Mesenchymal stem cell (in vitro differentiated cells and primary cell): ENCODE measurements at regions not wholly inside any gene's neighbourhood (a gene's known extent, or its start where the extent isn't known, plus 50 kb on each side); places are given as distances from the start of the nearest gene placed in this dataset.

Source experiments
- DNase-seq: peaks from one replicate; pipeline ENCODE4 v3.0.0-alpha.2; 2013
- H2AFZ ChIP-seq: one replicate; pipeline ENCODE4 v1.6.1; 2013; ENCODE audit warnings: low read depth, mild to moderate bottlenecking, control low read depth, inconsistent platforms, low read length, moderate library complexity
- H2AK5ac ChIP-seq: 2 replicates; pipeline ENCODE4 v1.6.1; 2013; ENCODE audit warnings: low read length, moderate library complexity, mild to moderate bottlenecking, inconsistent platforms; ENCODE audit not compliant: severe bottlenecking
- H2BK120ac ChIP-seq: one replicate; pipeline ENCODE4 v1.6.1; 2013; ENCODE audit warnings: low read depth, mild to moderate bottlenecking, inconsistent platforms, low read length, moderate library complexity
- H2BK12ac ChIP-seq, 2 experiments: one replicate each; pipeline ENCODE4 v1.6.1; 2013; ENCODE audit warnings: inconsistent platforms in 2 of 2, low read length in 2 of 2, mild to moderate bottlenecking in 2 of 2, moderate library complexity in 2 of 2, control low read depth in 1 of 2
- H2BK15ac ChIP-seq: one replicate; pipeline ENCODE4 v1.6.1; 2013; ENCODE audit warnings: mild to moderate bottlenecking, low read depth, inconsistent platforms; ENCODE audit not compliant: poor library complexity, severe bottlenecking
- H2BK5ac ChIP-seq: 2 replicates; pipeline ENCODE4 v1.6.1; 2013; ENCODE audit warnings: low read depth, mild to moderate bottlenecking, low read length, control low read depth, inconsistent platforms; ENCODE audit not compliant: poor library complexity, severe bottlenecking
- H3K14ac ChIP-seq, 2 experiments: one replicate each; pipeline ENCODE4 v1.6.1; 2013; ENCODE audit warnings: inconsistent platforms in 2 of 2, low read length in 2 of 2, control low read depth in 1 of 2, mild to moderate bottlenecking in 1 of 2, moderate library complexity in 1 of 2
- H3K18ac ChIP-seq, 2 experiments: one replicate each; pipeline ENCODE4 v1.6.1; 2013; ENCODE audit warnings: inconsistent platforms in 2 of 2, low read length in 2 of 2, control low read depth in 1 of 2, low read depth in 1 of 2, mild to moderate bottlenecking in 1 of 2
- H3K23ac ChIP-seq, 2 experiments: one replicate each; pipeline ENCODE4 v1.6.1; 2013; ENCODE audit warnings: inconsistent platforms in 2 of 2, low read length in 2 of 2, mild to moderate bottlenecking in 2 of 2, moderate library complexity in 2 of 2, control low read depth in 1 of 2
- H3K27ac ChIP-seq: 2 replicates; pipeline ENCODE4 v1.5.1; 2013; ENCODE audit warnings: mild to moderate bottlenecking, moderate library complexity, low read length, control low read depth, inconsistent platforms; ENCODE audit not compliant: poor library complexity, severe bottlenecking
- H3K27me3 ChIP-seq, 2 experiments: 2 replicates each; pipeline versions ENCODE4 v1.6.1 to v1.7.0; 2013; ENCODE audit warnings: low read length in 2 of 2, mild to moderate bottlenecking in 2 of 2, moderate library complexity in 2 of 2, control low read depth in 1 of 2, inconsistent platforms in 1 of 2; ENCODE audit not compliant: control insufficient read depth in 1 of 2, insufficient read depth in 1 of 2
- H3K36me3 ChIP-seq, 2 experiments: 2 replicates each; pipeline versions ENCODE4 v1.6.1 to v1.7.0; 2013; ENCODE audit warnings: low read length in 2 of 2, control low read depth in 1 of 2, inconsistent platforms in 1 of 2, low read depth in 1 of 2, mild to moderate bottlenecking in 1 of 2; ENCODE audit not compliant: insufficient read depth in 2 of 2, control insufficient read depth in 1 of 2
- H3K4ac ChIP-seq, 2 experiments: one replicate each; pipeline ENCODE4 v1.6.1; 2013; ENCODE audit warnings: inconsistent platforms in 2 of 2, low read length in 2 of 2, mild to moderate bottlenecking in 2 of 2, moderate library complexity in 2 of 2, control low read depth in 1 of 2, low read depth in 1 of 2
- H3K4me1 ChIP-seq: 2 replicates; pipeline ENCODE4 v1.6.1; 2013; ENCODE audit warnings: low read depth, low read length, control low read depth; ENCODE audit not compliant: control insufficient read depth, insufficient read depth
- H3K4me2 ChIP-seq: 2 replicates; pipeline ENCODE4 v1.6.1; 2013; ENCODE audit warnings: low read length, mild to moderate bottlenecking, inconsistent platforms; ENCODE audit not compliant: poor library complexity, severe bottlenecking
- H3K4me3 ChIP-seq, 2 experiments: 2 replicates each; pipeline versions ENCODE4 v1.5.1 to v1.7.0; 2013; ENCODE audit warnings: low read length in 2 of 2, mild to moderate bottlenecking in 2 of 2, control low read depth in 1 of 2, low read depth in 1 of 2; ENCODE audit not compliant: insufficient read depth in 1 of 2
- H3K79me1 ChIP-seq: replicated peaks from 2 replicates; pipeline ENCODE4 v1.6.1; 2013; ENCODE audit warnings: mild to moderate bottlenecking, control low read depth, low read length, inconsistent platforms; ENCODE audit not compliant: poor library complexity, severe bottlenecking
- H3K9ac ChIP-seq: 2 replicates; pipeline ENCODE4 v1.7.0; 2013; ENCODE audit warnings: mild to moderate bottlenecking, low read length, moderate library complexity
- H3K9me3 ChIP-seq: 2 replicates; pipeline ENCODE4 v1.7.0; 2013; ENCODE audit warnings: mild to moderate bottlenecking, low read length; ENCODE audit not compliant: control insufficient read depth
- H4K8ac ChIP-seq: one replicate; pipeline ENCODE4 v1.6.1; 2013; ENCODE audit warnings: inconsistent platforms, mild to moderate bottlenecking, low read length, moderate library complexity
- H4K91ac ChIP-seq: one replicate; pipeline ENCODE4 v1.6.1; 2013; ENCODE audit warnings: mild to moderate bottlenecking, low read length, inconsistent platforms
- WGBS: methylation state at CpG from one replicate; pipeline ENCODE4 v1.1.7; 2013; ENCODE audit warnings: mixed read lengths; 5-methylcytosine and 5-hydroxymethylcytosine counted together

GRCh38 chr2:240319855-240320203, 115.6 kb upstream of the GPC1 start:
- peak overlapping the region in 1 of 2 experiments; percentile 83 for H2BK12ac ChIP-seq
- H2BK15ac ChIP-seq, result no peak overlapping the region
- no peak overlapping the region for H4K8ac ChIP-seq
- H2AK5ac ChIP-seq, result no peak overlapping the region
- H3K4ac ChIP-seq, result no peak overlapping the region
- H3K9me3 ChIP-seq, result no peaks in the 10 kb centered on the region
- peak overlapping the region in 1 of 2 experiments; percentile 11 for H3K14ac ChIP-seq
- H3K36me3 ChIP-seq, result no peaks in the 10 kb centered on the region
- no peak overlapping the region for H2AFZ ChIP-seq
- H3K4me2 ChIP-seq, result no peak overlapping the region
- 67% methylated on average over 9 of the region's 9 CpGs for WGBS
- H2BK5ac ChIP-seq, result no peak overlapping the region
- H4K91ac ChIP-seq, result peak overlapping the region; percentile 54
- H2BK120ac ChIP-seq, result no peak overlapping the region
- H3K4me3 ChIP-seq, result no peak overlapping the region
- H3K79me1 ChIP-seq, result no peaks in the 10 kb centered on the region
- DNase-seq, result no peak
- no peaks in the 10 kb centered on the region for H3K4me1 ChIP-seq
- H3K23ac ChIP-seq, result no peak overlapping the region
- peak overlapping the region in 1 of 2 experiments; percentile 72 for H3K18ac ChIP-seq
- no peak overlapping the region for H3K9ac ChIP-seq
- H3K27me3 ChIP-seq, result peaks cover 0 to 35% of the 10 kb centered on the region in 2 experiments
- H3K27ac ChIP-seq, result no peak overlapping the region

- H2AK5ac ChIP-seq, result no peak overlapping the region
- DNase-seq, result peak; percentile 76
- H3K27me3 ChIP-seq, result peaks cover 0 to 41% of the 10 kb centered on the region in 2 experiments
- no peaks in the 10 kb centered on the region for H3K36me3 ChIP-seq
- H4K8ac ChIP-seq, result peak overlapping the region; percentile 48
- H3K27ac ChIP-seq, result no peak overlapping the region
- no peaks in the 10 kb centered on the region for H3K9me3 ChIP-seq
- H3K4ac ChIP-seq, result peak overlapping the region; percentile 1 to 5
- no peak overlapping the region for H3K9ac ChIP-seq
- no peak overlapping the region for H3K23ac ChIP-seq
- WGBS, result 59% methylated on average over 25 of the region's 25 CpGs
- H3K4me1 ChIP-seq, result no peaks in the 10 kb centered on the region
- H2AFZ ChIP-seq, result no peak overlapping the region
- H2BK15ac ChIP-seq, result no peak overlapping the region
- peak overlapping the region in 1 of 2 experiments; percentile 77 for H3K18ac ChIP-seq
- peak overlapping the region; percentile 87 for H4K91ac ChIP-seq
- no peak overlapping the region for H3K4me3 ChIP-seq
- peak overlapping the region in 1 of 2 experiments; percentile 91 for H3K14ac ChIP-seq
- no peaks in the 10 kb centered on the region for H3K79me1 ChIP-seq
- H2BK12ac ChIP-seq, result peak overlapping the region in 1 of 2 experiments; percentile 92
- no peak overlapping the region for H2BK120ac ChIP-seq
- H2BK5ac ChIP-seq, result no peak overlapping the region
- no peak overlapping the region for H3K4me2 ChIP-seq
These were observed 115.1 kb upstream of the GPC1 start for GRCh38 chr2:240320204-240320993.

- H3K4me2 ChIP-seq, result no peak overlapping the region
- no peak overlapping the region for H3K14ac ChIP-seq
These were observed 113.1 kb upstream of the GPC1 start for GRCh38 chr2:240322231-240322955.

GRCh38 chr2:240322991-240323390, 112.5 kb upstream of the GPC1 start:
- Histone ChIP-seq H2BK15ac (no peak overlapping the region), H3K18ac (no peak overlapping the region), H4K91ac (no peak overlapping the region), H3K4me3 (no peak overlapping the region), H2BK120ac (no peak overlapping the region), H3K36me3 (no peaks in the 10 kb centered on the region), H2BK12ac (no peak overlapping the region), H4K8ac (no peak overlapping the region), H2AFZ (no peak overlapping the region), H3K79me1 (no peaks in the 10 kb centered on the region), H3K27me3 (peaks cover 0 to 56% of the 10 kb centered on the region in 2 experiments), H3K14ac (no peak overlapping the region), H2BK5ac (no peak overlapping the region), H3K4ac (no peak overlapping the region), H3K9me3 (no peaks in the 10 kb centered on the region), H3K23ac (no peak overlapping the region), H2AK5ac (no peak overlapping the region), H3K4me1 (no peaks in the 10 kb centered on the region), H3K27ac (no peak overlapping the region), H3K4me2 (no peak overlapping the region), H3K9ac (no peak overlapping the region)
- 89% methylated on average over 24 of the region's 25 CpGs for WGBS
- DNase-seq, result no peak

More at GRCh38 chr2:240322231-240322955, 113.1 kb upstream of the GPC1 start:
- no peak overlapping the region for H2BK120ac ChIP-seq
- WGBS, result 80% methylated on average over 29 of the region's 29 CpGs
- H3K23ac ChIP-seq, result no peak overlapping the region
- no peak overlapping the region for H2BK12ac ChIP-seq
- H3K9ac ChIP-seq, result no peak overlapping the region
- H2BK5ac ChIP-seq, result no peak overlapping the region
- H3K27me3 ChIP-seq, result peaks cover 0 to 50% of the 10 kb centered on the region in 2 experiments
- H4K91ac ChIP-seq, result no peak overlapping the region
- no peak overlapping the region for H3K18ac ChIP-seq
- no peak overlapping the region for H2BK15ac ChIP-seq
- H3K79me1 ChIP-seq, result no peaks in the 10 kb centered on the region
- no peak overlapping the region for H3K27ac ChIP-seq
- H3K9me3 ChIP-seq, result no peaks in the 10 kb centered on the region
- no peaks in the 10 kb centered on the region for H3K36me3 ChIP-seq
- DNase-seq, result peak; percentile 12
- no peaks in the 10 kb centered on the region for H3K4me1 ChIP-seq
- H3K4me3 ChIP-seq, result no peak overlapping the region
- no peak overlapping the region for H3K4ac ChIP-seq
- H2AK5ac ChIP-seq, result no peak overlapping the region
- H2AFZ ChIP-seq, result no peak overlapping the region
- no peak overlapping the region for H4K8ac ChIP-seq
